OCI-LY7 (cell line): ENCODE measurements at regions not wholly inside any gene's neighbourhood (a gene's known extent, or its start where the extent isn't known, plus 50 kb on each side); places are given as distances from the start of the nearest gene placed in this dataset.

ENCODE experiments used
- BruUV-seq: library from RNA; stranded (reverse); fragments of 400-500 nt; replicated peaks from 2 replicates; lab custom pipeline; 2021; lab: Mats Ljungman, UMichigan
- CTCF ChIA-PET: fragments of 300-600 bp; sonication (Branson Sonifier 250); formaldehyde crosslinking; loops from one replicate; lab custom pipeline; 2022; ENCODE audit warnings: antibody characterized with exemption; ENCODE audit not compliant: unreplicated experiment; lab: Charles Lee
- POLR2A ChIA-PET: fragments of 300-600 bp; sonication (Branson Sonifier 250); formaldehyde crosslinking; loops from one replicate; lab custom pipeline; 2022; ENCODE audit warnings: antibody characterized with exemption; lab: Charles Lee
- DNase-seq: peaks from one replicate; pipeline ENCODE4 v3.0.0-alpha.2; 2015; ENCODE audit warnings: low spot score
- H2AFZ ChIP-seq: fragments of 200-600 bp; sonication (generic), shearing (Covaris generic); 2 replicates; pipeline ENCODE4 v1.6.1; 2014; ENCODE audit warnings: mild to moderate bottlenecking, antibody characterized with exemption, low read length, moderate library complexity
- H3K27ac ChIP-seq: fragments of 200-600 bp; sonication (generic); 2 replicates; pipeline ENCODE4 v1.5.1; 2014; ENCODE audit warnings: mixed run types, low read depth, mild to moderate bottlenecking, moderate library complexity, low read length, inconsistent platforms; ENCODE audit not compliant: poor library complexity, severe bottlenecking
- H3K36me3 ChIP-seq: fragments of 200-600 bp; sonication (generic); 2 replicates; pipeline ENCODE4 v1.6.1; 2014; ENCODE audit warnings: mild to moderate bottlenecking, antibody characterized with exemption, low read length, moderate library complexity, mixed read lengths; ENCODE audit not compliant: insufficient read depth
- H3K4me1 ChIP-seq: fragments of 200-600 bp; sonication (generic); 2 replicates; pipeline ENCODE4 v1.5.1; 2014; ENCODE audit warnings: mild to moderate bottlenecking, low read length; ENCODE audit not compliant: insufficient read depth, poor library complexity, severe bottlenecking
- H3K4me2 ChIP-seq: fragments of 200-600 bp; sonication (generic); 2 replicates; pipeline ENCODE4 v1.6.1; 2014; ENCODE audit warnings: mild to moderate bottlenecking, low read length
- H3K4me3 ChIP-seq: fragments of 200-600 bp; sonication (generic); 2 replicates; pipeline ENCODE4 v1.5.1; 2014; ENCODE audit warnings: mild to moderate bottlenecking, low read depth, low read length; ENCODE audit not compliant: poor library complexity, severe bottlenecking
- H3K79me2 ChIP-seq: fragments of 200-600 bp; sonication (generic); 2 replicates; pipeline ENCODE4 v1.6.1; 2016; ENCODE audit warnings: low read depth, mild to moderate bottlenecking, low read length, moderate library complexity, mixed read lengths; ENCODE audit not compliant: insufficient read depth
- H3K9me2 ChIP-seq: fragments of 200-600 bp; sonication (generic); 2 replicates; pipeline ENCODE4 v1.6.1; 2016; ENCODE audit warnings: mild to moderate bottlenecking, low read length, mixed read lengths; ENCODE audit not compliant: insufficient read depth
- H3K9me3 ChIP-seq: fragments of 200-600 bp; sonication (generic); 2 replicates; pipeline ENCODE4 v1.6.1; 2014; ENCODE audit warnings: mild to moderate bottlenecking, mixed run types, low read length, mixed read lengths
- H4K20me1 ChIP-seq: fragments of 200-600 bp; sonication (generic); 2 replicates; pipeline ENCODE4 v1.6.1; 2014; ENCODE audit warnings: mild to moderate bottlenecking, antibody characterized with exemption, low read length, moderate library complexity, mixed read lengths; ENCODE audit not compliant: insufficient read depth
- EZH2phosphoT487 ChIP-seq: fragments of 200-600 bp; sonication (generic); IDR thresholded peaks from 2 replicates; pipeline ENCODE4 v1.6.1; 2018; ENCODE audit warnings: low read depth, borderline replicate concordance, mild to moderate bottlenecking, mixed run types, antibody characterized with exemption, low read length, moderate library complexity, mixed read lengths
- intact Hi-C: fragments of 100-400 bp; cut with micrococcal nuclease; formaldehyde crosslinking; loops from one replicate; pipeline ENCODE4 v1.10.0; 2022; ENCODE audit not compliant: unreplicated experiment
- TF ChIP-seq, protein P1 (sequence below): fragments of 200-600 bp; sonication (generic); conservative IDR thresholded peaks from 2 replicates; pipeline ENCODE4 v1.5.1; 2014; ENCODE audit warnings: mild to moderate bottlenecking, antibody characterized with exemption, low read length, moderate library complexity, mixed read lengths

- no peaks in the 10 kb centered on the region for H4K20me1 ChIP-seq
- ChIA-PET CTCF (no interaction called here), POLR2A (no interaction called here)
- no peak for DNase-seq
- no peaks in the 10 kb centered on the region for H3K4me1 ChIP-seq
- intact Hi-C loops, result no loop called here
- H3K79me2 ChIP-seq, result no peaks in the 10 kb centered on the region
- no peak overlapping the region for H3K4me2 ChIP-seq
- H3K9me3 ChIP-seq, result no peaks in the 10 kb centered on the region
- H3K4me3 ChIP-seq, result no peak overlapping the region
- no peaks in the 10 kb centered on the region for H3K36me3 ChIP-seq
- no TSS peak for BruUV-seq
- H3K9me2 ChIP-seq, result no peaks in the 10 kb centered on the region
- H2AFZ ChIP-seq, result no peak overlapping the region
- H3K27ac ChIP-seq, result no peak overlapping the region
- TF ChIP-seq EZH2phosphoT487, result no peak
- TF ChIP-seq, protein P1, sequence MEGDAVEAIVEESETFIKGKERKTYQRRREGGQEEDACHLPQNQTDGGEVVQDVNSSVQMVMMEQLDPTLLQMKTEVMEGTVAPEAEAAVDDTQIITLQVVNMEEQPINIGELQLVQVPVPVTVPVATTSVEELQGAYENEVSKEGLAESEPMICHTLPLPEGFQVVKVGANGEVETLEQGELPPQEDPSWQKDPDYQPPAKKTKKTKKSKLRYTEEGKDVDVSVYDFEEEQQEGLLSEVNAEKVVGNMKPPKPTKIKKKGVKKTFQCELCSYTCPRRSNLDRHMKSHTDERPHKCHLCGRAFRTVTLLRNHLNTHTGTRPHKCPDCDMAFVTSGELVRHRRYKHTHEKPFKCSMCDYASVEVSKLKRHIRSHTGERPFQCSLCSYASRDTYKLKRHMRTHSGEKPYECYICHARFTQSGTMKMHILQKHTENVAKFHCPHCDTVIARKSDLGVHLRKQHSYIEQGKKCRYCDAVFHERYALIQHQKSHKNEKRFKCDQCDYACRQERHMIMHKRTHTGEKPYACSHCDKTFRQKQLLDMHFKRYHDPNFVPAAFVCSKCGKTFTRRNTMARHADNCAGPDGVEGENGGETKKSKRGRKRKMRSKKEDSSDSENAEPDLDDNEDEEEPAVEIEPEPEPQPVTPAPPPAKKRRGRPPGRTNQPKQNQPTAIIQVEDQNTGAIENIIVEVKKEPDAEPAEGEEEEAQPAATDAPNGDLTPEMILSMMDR, result no peak
These were observed 112.2 kb upstream of the RAB18 start for GRCh38 chr10:27391916-27392315.

DNA sequence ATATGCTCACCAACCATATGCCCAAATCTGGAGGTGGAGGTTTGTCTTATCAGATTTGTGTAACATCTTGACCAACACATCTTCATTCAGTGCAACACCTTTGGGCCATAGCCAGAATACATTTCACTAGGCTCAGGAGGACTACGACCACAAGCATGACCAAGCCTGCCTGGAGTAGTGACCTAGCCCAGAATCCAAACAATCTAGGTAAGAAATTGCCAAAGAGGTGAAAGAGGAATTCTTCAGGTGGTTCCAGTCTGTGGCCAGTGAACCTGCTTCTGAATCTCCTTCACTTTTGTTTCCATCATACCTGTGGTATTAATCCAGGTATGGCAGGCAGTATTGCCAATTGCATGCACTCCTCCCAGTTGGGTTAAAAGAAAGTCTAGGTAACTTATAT is 112.8 kb upstream of the RAB18 start:
- ChIA-PET POLR2A (no interaction called here), CTCF (no interaction called here)
- BruUV-seq, result no TSS peak
- no peaks in the 10 kb centered on the region for H4K20me1 ChIP-seq
- no peaks in the 10 kb centered on the region for H3K36me3 ChIP-seq
- no peak overlapping the region for H3K4me2 ChIP-seq
- H3K79me2 ChIP-seq, result no peaks in the 10 kb centered on the region
- H3K4me3 ChIP-seq, result no peak overlapping the region
- intact Hi-C loops, result no loop called here
- no peak overlapping the region for H2AFZ ChIP-seq
- no peaks in the 10 kb centered on the region for H3K9me2 ChIP-seq
- no peaks in the 10 kb centered on the region for H3K9me3 ChIP-seq
- H3K27ac ChIP-seq, result no peak overlapping the region
- DNase-seq, result no peak
- TF ChIP-seq EZH2phosphoT487, result no peak
- TF ChIP-seq, protein P1, result no peak
- no peaks in the 10 kb centered on the region for H3K4me1 ChIP-seq

DNA sequence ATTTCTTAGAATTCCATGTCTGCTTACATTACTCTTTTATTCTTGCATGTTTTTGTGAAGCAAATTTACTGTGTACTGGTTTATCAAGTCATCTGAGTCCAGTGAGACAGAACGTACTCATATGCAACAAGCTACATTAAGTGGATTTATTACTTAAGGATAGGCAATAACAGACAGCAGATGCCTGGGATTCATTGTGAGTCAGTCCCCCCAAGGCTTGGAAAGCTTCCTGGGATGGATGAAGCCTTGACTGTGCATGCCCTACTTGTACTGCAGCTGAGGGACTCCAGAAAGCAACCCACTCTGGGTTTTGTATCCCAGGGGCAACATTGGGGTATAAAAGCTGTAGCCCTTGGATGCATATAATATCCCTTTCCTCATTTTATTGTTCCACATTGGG is 113.4 kb upstream of the RAB18 start:
- no peaks in the 10 kb centered on the region for H3K36me3 ChIP-seq
- no peaks in the 10 kb centered on the region for H3K79me2 ChIP-seq
- no peak for DNase-seq
- intact Hi-C loops, result no loop called here
- no peaks in the 10 kb centered on the region for H3K9me3 ChIP-seq
- H3K4me2 ChIP-seq, result no peak overlapping the region
- TF ChIP-seq, protein P1, result no peak
- TF ChIP-seq EZH2phosphoT487, result no peak
- H3K9me2 ChIP-seq, result no peaks in the 10 kb centered on the region
- no peak overlapping the region for H2AFZ ChIP-seq
- ChIA-PET POLR2A (interaction anchor here (0.6 to 0.7 kb wide), 2 partner anchors 22 to 1694 kb away, joined by 4 to 5 read pairs; no protein-coding TSS in a partner anchor), CTCF (no interaction called here)
- BruUV-seq, result no TSS peak
- H3K4me3 ChIP-seq, result no peak overlapping the region
- H4K20me1 ChIP-seq, result no peaks in the 10 kb centered on the region
- no peak overlapping the region for H3K27ac ChIP-seq
- no peaks in the 10 kb centered on the region for H3K4me1 ChIP-seq
